ENCODE measurements at regions not wholly inside any gene's neighbourhood (a gene's known extent, or its start where the extent isn't known, plus 50 kb on each side); places are given as distances from the start of the nearest gene placed in this dataset.

DNA sequence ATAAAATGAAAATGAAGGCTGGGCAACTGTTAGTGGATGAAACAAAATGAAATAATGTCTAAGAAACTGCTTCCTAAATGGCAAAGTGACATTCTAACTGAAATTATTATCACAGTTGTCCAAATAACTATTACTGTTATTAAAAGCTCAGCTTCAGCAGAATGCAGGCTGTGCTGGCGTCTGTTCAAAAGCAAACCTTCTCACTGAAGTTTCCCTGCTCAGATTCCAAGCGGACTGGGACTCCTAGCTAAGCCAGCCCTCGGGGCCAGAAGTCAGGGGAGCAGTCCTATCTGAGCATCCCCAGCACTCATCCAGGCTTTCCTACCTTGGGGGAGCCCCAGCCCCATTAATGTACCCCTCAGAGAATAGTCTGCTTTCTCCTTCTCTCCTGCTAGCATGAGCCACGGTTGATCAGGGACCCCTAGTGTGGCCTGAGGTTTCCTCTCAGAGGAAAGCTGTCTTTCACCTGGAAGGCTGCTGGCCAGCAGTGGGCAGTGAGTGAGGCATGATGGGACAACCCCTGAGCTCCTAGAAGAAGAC, 1167.3 kb downstream of the TBC1D22A start:
- peaks cover 0 to 15% of the 10 kb centered on the region in 2 donors for H3K27me3 ChIP-seq
- intact Hi-C loops (cut with DNase I): no loop called here
- no peak for DNase-seq
- H3K36me3 ChIP-seq: no peaks in the 10 kb centered on the region
- TF ChIP-seq, protein P1, sequence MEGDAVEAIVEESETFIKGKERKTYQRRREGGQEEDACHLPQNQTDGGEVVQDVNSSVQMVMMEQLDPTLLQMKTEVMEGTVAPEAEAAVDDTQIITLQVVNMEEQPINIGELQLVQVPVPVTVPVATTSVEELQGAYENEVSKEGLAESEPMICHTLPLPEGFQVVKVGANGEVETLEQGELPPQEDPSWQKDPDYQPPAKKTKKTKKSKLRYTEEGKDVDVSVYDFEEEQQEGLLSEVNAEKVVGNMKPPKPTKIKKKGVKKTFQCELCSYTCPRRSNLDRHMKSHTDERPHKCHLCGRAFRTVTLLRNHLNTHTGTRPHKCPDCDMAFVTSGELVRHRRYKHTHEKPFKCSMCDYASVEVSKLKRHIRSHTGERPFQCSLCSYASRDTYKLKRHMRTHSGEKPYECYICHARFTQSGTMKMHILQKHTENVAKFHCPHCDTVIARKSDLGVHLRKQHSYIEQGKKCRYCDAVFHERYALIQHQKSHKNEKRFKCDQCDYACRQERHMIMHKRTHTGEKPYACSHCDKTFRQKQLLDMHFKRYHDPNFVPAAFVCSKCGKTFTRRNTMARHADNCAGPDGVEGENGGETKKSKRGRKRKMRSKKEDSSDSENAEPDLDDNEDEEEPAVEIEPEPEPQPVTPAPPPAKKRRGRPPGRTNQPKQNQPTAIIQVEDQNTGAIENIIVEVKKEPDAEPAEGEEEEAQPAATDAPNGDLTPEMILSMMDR (IDR thresholded peaks at IDR 0.05): no peak
- no peaks in the 10 kb centered on the region for H3K4me1 ChIP-seq
- H3K9me3 ChIP-seq: peaks cover 0 to 7% of the 10 kb centered on the region in 2 donors
- no peak overlapping the region for H3K27ac ChIP-seq
- no peak overlapping the region for H3K4me3 ChIP-seq
- no peak for ATAC-seq

DNA sequence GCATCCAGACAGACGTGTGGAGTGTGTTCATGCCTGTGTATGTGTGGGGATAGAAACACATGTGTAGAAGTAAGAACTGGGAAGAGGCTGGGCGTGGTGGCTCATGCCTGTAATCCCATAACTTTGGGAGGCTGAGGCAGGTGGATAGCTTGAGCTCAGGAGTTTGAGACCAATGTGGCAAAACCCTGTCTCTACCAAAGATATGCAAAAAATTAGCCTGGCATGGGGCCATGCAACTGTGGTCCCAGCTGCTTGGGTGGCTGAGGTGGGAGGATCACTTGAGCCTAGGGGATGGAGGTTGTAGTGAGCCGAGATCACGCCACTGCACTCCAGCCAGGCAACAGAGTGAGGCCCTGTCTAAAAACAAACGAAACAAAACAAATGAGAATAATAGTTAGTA, 1166.6 kb downstream of the TBC1D22A start:
- Histone ChIP-seq H3K27ac (no peak overlapping the region), H3K9me3 (peaks cover 0 to 8% of the 10 kb centered on the region in 2 donors), H3K4me3 (no peak overlapping the region), H3K4me1 (no peaks in the 10 kb centered on the region), H3K27me3 (peaks cover 0 to 15% of the 10 kb centered on the region in 2 donors), H3K36me3 (no peaks in the 10 kb centered on the region)
- TF ChIP-seq, protein P1 (IDR thresholded peaks at IDR 0.05): no peak
- DNase-seq (no peak), ATAC-seq (no peak)
- intact Hi-C loops (cut with DNase I): no loop called here

DNA sequence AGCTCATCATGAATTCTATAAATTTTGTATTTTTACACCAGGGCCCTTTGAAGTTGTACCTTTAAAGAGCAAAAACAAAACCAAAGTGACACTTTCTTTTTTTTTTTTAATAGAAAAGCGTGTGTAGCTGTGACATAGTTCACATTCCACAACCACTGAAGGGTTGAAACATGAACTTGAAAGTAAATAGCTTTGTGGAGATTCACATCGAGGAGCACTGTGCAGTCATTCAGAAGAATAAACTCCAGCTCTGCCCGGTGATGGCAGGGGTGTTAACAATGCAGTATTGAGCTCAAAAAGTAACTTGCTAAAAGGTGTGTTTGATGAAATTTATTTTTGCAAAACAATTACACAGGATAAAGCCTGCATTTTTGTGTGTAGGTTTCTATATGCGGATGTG, 1166.2 kb downstream of the TBC1D22A start:
- Histone ChIP-seq H3K4me1 (no peaks in the 10 kb centered on the region), H3K9me3 (peaks cover 0 to 8% of the 10 kb centered on the region in 2 donors), H3K27me3 (peaks cover 0 to 15% of the 10 kb centered on the region in 2 donors), H3K36me3 (no peaks in the 10 kb centered on the region), H3K4me3 (no peak overlapping the region), H3K27ac (no peak overlapping the region)
- TF ChIP-seq, protein P1 (IDR thresholded peaks at IDR 0.05): no peak
- DNase-seq (no peak), ATAC-seq (no peak)
- intact Hi-C loops (cut with DNase I): no loop called here

DNA sequence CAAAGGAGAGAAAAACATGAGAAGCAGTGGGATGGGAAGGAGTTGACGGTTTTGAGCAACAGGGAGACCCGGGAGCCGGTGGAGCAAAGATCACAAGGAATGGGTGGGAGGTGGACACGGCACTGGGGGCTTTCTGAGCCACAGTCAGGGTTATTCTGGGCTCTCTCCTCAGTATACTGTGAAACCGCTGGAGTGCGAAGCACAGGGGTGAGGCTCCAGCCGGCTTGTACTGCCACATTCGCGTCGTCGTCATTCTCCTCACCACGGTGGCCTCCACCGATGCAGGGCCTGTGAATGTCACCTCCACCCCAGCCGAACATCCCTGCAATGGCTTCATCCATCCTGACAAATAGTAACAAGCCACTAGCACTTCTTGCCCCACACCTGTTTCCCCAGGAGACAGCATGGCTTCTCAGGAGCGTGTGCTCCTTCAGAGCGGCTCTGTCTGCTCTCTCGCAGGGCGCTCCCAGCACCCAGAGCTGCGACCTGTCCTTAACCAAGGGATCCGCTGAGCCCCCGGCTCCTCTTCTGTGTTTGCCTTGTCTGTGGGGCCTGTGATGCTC, 1165.3 kb downstream of the TBC1D22A start:
- H3K4me1 ChIP-seq: no peaks in the 10 kb centered on the region
- ATAC-seq: no peak
- no peak for DNase-seq
- H3K27me3 ChIP-seq: peaks cover 0 to 15% of the 10 kb centered on the region in 2 donors
- intact Hi-C loops (cut with DNase I): no loop called here
- no peak overlapping the region for H3K27ac ChIP-seq
- H3K36me3 ChIP-seq: no peaks in the 10 kb centered on the region
- peaks cover 0 to 8% of the 10 kb centered on the region in 2 donors for H3K9me3 ChIP-seq
- TF ChIP-seq, protein P1 (IDR thresholded peaks at IDR 0.05): no peak
- H3K4me3 ChIP-seq: no peak overlapping the region

DNA sequence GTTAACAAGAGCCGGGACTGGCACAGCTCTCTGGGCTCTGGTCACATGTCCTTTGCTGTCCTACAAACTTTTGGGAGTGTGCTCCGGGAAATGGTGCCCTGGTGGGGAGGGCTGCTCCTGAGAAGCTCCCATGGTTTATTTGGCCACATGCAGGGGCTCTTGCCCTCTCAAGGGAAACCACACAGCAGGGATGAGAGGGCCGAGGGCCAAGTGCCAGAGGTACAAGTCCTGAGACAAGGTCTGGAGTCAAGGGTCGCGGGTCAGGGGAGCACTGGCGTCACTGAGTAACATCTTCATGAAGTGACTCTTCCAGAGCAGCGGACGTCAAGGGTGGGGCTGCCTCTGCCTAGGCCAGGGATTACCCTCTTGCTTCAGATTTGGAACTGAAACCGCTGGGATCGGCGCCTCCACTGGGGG, 1160.6 kb downstream of the TBC1D22A start:
- no peak for DNase-seq
- Histone ChIP-seq H3K27me3 (peaks cover 0 to 5% of the 10 kb centered on the region in 2 donors), H3K4me3 (no peak overlapping the region), H3K9me3 (peaks cover 0 to 8% of the 10 kb centered on the region in 2 donors), H3K27ac (no peak overlapping the region), H3K36me3 (no peaks in the 10 kb centered on the region), H3K4me1 (no peaks in the 10 kb centered on the region)
- ATAC-seq: no peak
- TF ChIP-seq, protein P1 (IDR thresholded peaks at IDR 0.05): no peak
- intact Hi-C loops (cut with DNase I): no loop called here

Data from left lung (tissue), 4 donors.